ENCODE measurements at regions not wholly inside any gene's neighbourhood (a gene's known extent, or its start where the extent isn't known, plus 50 kb on each side); places are given as distances from the start of the nearest gene placed in this dataset.

DNA sequence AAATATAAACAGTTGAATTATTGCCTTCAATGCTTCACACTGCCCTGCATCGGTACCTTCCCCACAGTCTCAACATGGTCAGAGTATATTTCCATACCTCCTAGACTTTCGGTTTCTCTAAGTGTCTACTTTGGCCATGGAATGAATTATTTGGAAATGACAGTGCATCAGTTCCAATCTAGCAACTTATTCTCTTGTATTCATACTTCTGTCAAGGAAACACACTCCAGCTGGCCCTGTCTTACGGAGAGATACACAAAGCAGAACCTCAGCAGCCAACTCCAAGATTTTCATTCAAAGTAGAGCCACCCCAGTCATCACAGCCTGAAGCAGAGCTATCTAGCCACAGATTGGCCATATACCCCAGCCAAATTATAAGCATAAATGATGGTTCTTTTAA lies 518.4 kb upstream of the UBE2E2 start:
- TF ChIP-seq EZH2 (IDR thresholded peaks at IDR 0.05; ENCODE audit: borderline replicate concordance, low read depth, low read length, severe bottlenecking): no peak
- TF ChIP-seq, protein P1, sequence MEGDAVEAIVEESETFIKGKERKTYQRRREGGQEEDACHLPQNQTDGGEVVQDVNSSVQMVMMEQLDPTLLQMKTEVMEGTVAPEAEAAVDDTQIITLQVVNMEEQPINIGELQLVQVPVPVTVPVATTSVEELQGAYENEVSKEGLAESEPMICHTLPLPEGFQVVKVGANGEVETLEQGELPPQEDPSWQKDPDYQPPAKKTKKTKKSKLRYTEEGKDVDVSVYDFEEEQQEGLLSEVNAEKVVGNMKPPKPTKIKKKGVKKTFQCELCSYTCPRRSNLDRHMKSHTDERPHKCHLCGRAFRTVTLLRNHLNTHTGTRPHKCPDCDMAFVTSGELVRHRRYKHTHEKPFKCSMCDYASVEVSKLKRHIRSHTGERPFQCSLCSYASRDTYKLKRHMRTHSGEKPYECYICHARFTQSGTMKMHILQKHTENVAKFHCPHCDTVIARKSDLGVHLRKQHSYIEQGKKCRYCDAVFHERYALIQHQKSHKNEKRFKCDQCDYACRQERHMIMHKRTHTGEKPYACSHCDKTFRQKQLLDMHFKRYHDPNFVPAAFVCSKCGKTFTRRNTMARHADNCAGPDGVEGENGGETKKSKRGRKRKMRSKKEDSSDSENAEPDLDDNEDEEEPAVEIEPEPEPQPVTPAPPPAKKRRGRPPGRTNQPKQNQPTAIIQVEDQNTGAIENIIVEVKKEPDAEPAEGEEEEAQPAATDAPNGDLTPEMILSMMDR (IDR thresholded peaks at IDR 0.05; ENCODE audit: borderline replicate concordance, extremely low read depth, low read length, poor library complexity, severe bottlenecking): no peak

All from DND-41 (cell line).